GM18498 (cell line): ENCODE measurements at regions not wholly inside any gene's neighbourhood (a gene's known extent, or its start where the extent isn't known, plus 50 kb on each side); places are given as distances from the start of the nearest gene placed in this dataset.

Experiments
- ATAC-seq: cut with Tn5 transposase; IDR thresholded peaks from one replicate; pipeline ENCODE4 v1.9.1; 2021; ENCODE audit warnings: mild to moderate bottlenecking, moderate library complexity; ENCODE audit not compliant: unreplicated experiment

- ATAC-seq = no peak
Observed at GRCh38 chr21:27694667-27695066, 727.8 kb upstream of the ADAMTS5 start.

GRCh38 chr21:27693376-27693775, 726.5 kb upstream of the ADAMTS5 start:
- ATAC-seq = no peak

GRCh38 chr21:27691516-27691915, 724.6 kb upstream of the ADAMTS5 start:
- ATAC-seq = no peak

DNA sequence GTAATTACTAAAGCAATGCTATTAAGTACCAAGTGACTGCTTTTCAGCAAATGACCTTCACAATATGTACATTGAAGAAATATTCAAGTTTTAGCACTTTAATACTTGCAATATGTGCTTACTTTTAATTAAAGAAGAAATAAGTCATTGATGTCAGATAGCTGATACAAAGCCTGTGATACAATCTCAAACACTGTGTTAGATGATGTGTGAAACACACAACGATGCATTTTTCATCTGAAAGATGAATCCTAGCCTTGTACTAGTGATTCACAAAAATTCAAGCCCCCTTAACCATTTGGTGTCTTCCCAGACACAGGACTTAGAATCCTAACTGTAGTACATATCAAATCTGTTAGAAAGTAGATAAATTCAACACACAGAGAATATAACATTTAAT, 724.1 kb upstream of the ADAMTS5 start:
- ATAC-seq = no peak

DNA sequence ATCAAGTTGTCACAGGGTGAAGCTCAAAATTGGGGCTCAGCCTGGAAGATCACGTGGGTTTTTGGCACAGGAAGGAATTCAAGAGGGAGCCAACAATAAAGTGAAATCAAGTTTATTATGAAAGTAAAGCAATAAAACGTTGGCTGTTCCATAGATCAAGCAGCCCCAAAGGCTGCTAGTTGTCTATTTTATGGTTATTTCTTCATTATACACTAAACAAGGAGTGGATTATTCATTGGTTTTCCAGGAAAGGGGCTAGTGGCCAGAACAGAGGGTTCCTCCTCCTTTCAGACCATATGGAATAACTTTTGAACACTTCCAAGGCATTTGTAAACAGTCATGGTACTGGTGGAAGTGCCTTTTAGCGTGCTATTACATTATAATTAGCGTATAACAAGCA, 723.5 kb upstream of the ADAMTS5 start:
- no peak for ATAC-seq

DNA sequence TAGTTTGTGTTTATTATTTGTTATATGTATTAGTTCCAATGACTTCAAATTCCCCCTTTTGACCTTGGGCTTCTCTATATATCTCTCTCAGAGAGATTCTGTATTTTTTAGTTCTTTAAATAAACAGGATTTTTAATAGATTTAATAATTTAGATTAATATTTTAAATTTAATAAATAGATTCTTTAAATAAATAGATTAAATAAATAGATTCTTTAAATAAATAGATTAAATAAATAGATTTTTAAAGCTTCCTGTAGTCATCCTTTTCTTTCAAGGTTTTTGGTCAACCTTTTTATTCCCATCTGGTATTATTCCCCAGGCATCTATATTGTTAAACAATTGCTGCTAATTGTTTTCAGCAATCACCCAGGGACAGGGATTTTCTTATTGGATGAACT, 721.9 kb upstream of the ADAMTS5 start:
- no peak for ATAC-seq

DNA sequence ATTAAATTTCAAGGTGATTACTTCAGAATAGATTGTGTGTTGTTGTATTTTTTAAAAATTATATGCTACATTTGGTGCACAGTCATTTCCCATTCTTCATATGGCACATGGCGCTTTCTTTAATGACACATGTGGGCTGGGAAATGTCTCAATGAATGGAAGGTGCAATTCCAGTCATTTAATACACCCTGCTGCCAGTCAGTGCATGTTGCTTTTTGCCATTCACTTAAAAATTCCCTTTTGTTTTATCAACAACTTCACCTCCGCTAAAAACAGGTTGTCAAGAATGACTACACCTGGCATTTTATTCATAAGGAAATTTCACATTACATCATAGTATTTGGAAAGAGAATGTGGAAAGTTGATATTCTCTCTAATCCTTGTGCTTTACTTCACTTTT, 716.4 kb upstream of the ADAMTS5 start:
- ATAC-seq = no peak

DNA sequence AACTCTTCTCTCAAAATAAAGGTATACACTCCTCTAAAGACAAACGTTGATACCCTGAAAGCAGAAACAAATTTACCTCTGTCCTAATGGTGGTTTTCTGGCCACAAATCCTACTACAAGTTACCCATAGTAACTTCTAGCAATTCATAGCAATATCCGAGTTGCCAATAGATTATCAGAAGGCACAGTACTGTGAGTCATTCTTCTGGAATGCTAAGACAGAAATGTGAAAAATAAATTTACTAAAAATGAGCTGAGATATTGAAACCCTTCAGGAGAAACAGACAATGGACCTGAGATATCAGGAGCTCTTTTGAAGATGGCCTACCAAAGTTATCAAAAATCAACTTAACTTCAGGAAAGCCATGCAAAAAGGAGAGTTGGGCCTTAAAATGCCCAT, 715.0 kb upstream of the ADAMTS5 start:
- no peak for ATAC-seq

GRCh38 chr21:27681038-27681437, 714.1 kb upstream of the ADAMTS5 start:
- no peak for ATAC-seq

- ATAC-seq = no peak
Observed at GRCh38 chr21:27680181-27680580, 713.3 kb upstream of the ADAMTS5 start.

DNA sequence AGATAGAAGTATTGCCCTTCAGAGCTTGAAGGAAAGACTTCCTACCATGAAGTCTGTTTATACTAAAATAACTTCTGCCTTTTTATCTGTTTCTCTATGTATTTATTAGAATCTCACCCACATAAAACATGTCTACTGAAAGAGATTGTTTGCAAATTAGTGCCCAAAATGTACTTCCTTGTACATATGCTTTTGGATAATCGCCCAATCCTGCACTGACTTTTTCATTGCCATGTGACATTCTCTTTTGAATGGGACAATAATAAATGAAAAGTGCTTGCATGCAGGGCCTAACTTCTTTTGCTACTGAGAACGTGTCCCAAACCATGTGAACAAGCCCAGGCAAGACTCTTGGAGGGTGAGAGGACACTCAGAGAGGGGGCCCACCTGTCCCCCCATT, 711.6 kb upstream of the ADAMTS5 start:
- ATAC-seq = no peak

- no peak for ATAC-seq
Observed at GRCh38 chr21:27677546-27677945, 710.7 kb upstream of the ADAMTS5 start.

- ATAC-seq = no peak
Observed at GRCh38 chr21:27675306-27675705, 708.4 kb upstream of the ADAMTS5 start.

GRCh38 chr21:27674041-27674615, 707.2 kb upstream of the ADAMTS5 start:
- no peak for ATAC-seq

DNA sequence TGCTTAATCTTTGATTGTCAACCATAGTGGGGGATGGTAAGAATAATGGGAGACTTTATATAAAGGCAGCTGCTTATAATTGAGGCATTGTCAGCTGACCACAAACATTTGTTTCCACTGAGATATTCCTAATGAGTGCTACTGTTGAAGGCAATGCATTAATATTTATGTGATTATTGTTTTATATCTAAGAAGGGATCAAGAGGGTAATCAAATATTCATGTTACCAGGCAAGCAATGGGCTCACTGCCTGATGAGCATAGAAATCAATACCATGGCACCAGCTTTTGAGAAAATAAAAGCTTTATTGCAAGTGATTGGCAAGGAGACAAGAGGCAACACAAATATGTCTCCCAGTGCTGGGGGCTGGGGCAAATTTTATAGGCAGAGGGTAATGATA, 706.7 kb upstream of the ADAMTS5 start:
- ATAC-seq = no peak

DNA sequence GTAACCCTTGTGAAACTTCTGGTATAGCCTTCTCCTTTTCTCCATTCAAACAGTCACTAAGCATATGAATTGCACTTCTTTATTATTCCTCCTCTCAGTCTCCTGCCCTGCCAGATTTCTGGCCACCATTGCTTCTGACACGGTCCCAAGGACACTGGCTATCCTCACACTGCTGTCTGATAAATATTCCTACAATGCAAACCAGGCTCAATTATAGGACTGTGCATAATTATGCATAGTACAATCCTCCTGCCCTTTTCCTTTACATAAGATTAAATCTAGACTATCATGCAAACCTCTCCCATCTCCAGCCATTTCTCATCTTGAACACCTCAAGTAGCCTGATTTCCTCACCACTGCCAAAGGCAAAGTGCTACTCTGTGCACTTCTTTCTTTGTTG, 704.3 kb upstream of the ADAMTS5 start:
- ATAC-seq = no peak

GRCh38 chr21:27653481-27653880, 686.6 kb upstream of the ADAMTS5 start:
- no peak for ATAC-seq

GRCh38 chr21:27649762-27650161, 682.9 kb upstream of the ADAMTS5 start:
- no peak for ATAC-seq

DNA sequence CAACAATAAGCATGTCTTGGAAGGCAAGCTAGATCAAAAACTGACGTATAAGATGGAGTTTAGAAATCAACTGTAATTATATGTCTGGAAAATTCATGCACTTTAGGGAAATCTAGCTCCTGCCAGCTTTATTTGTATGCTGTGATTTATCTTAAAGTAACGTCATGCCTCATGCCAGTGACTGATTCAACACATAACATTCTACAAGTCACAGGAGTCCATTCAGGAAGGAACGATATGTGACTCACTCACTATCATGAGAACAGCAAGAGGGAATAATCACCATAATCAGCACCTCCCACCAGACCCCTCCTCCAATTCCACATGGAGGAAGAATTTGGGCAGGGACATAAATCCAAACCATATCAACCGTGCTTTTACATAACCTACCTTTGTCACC, 682.4 kb upstream of the ADAMTS5 start:
- no peak for ATAC-seq

- ATAC-seq = no peak
Observed at GRCh38 chr21:27648560-27648959, 681.7 kb upstream of the ADAMTS5 start.

- ATAC-seq = no peak
Observed at GRCh38 chr21:27647921-27648320, 681.0 kb upstream of the ADAMTS5 start.

GRCh38 chr21:27647401-27647800, 680.5 kb upstream of the ADAMTS5 start:
- ATAC-seq = no peak

DNA sequence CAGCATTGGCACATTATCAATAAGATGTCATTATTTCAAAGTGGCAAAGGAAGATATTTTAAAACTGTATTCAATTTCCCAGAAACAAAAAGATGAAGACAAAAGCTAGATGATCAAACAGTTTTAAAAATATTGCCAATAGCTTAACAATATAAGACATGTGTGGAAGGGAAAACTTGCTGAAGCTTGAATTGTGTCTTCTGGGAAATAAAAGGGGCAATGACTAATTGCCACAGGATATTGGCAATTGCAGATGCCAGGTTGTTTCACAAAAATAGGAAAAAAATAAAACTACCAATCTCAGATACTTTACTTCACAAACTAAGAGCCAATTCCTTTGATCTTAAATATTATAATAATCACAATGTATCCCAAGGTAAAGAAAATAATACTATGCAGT, 679.8 kb upstream of the ADAMTS5 start:
- ATAC-seq = no peak

DNA sequence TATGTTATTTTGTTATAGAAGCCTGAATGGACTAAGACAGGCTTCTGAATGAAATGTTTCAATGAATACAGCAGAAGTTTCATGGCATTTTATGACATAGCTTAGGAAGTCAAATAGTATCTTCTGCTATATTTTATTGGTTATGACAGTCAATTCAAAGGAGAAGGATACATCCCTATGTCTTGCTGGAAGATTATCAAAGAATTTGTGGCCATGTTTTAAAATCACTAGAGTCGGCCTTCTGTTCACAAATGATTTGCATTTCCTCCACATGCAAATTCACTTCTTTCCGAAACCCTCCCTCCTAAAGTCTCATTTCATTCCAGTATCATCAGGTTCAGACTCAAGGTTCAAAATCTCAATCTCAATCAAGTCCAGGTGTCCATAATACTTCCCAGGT, 679.2 kb upstream of the ADAMTS5 start:
- ATAC-seq = no peak
